Transverse colon (tissue), 3 donors: ENCODE measurements at regions not wholly inside any gene's neighbourhood (a gene's known extent, or its start where the extent isn't known, plus 50 kb on each side); places are given as distances from the start of the nearest gene placed in this dataset.

Source experiments
- CTCF ChIP-seq, 5 experiments: fragments of 200-600 bp in 3 of 5; fragments of 450-650 bp in 2 of 5; sonication (generic) in 3 of 5; IDR thresholded peaks; 1 replicate in 2 of 5; 2 replicates in 3 of 5; pipeline ENCODE4 v1.5.1; 2016 to 2017; ENCODE audit warnings: antibody characterized with exemption in 5 of 5, inconsistent platforms in 3 of 5, mild to moderate bottlenecking in 2 of 5, moderate library complexity in 1 of 5
- POLR2A ChIP-seq: fragments of 450-650 bp; IDR thresholded peaks from one replicate; pipeline ENCODE4 v1.6.1; 2016; ENCODE audit warnings: antibody characterized with exemption, mild to moderate bottlenecking, moderate library complexity

DNA sequence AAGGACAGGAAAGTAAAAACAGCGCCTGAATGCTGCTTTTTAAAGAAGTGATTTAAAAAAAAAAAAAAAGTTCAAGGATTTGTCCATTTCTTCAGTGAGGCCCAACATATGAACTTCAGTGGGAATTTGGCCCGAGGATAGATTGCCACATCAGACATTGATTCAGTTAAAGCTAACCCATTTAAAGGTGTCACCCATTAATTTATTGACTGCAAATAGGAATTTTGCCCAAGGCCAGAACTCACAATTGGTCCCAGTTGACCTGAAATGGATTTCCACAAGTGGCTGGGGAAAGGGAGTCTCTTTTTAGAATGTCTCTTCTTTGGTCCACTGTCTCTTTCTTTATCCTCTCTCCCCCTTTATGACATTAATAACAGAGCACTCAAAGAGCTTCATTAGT, 86.5 kb upstream of the RPL34 start:
- TF ChIP-seq POLR2A (no peak), CTCF (IDR thresholded peaks at IDR 0.05) (no peak)
